ENCODE measurements at regions not wholly inside any gene's neighbourhood (a gene's known extent, or its start where the extent isn't known, plus 50 kb on each side); places are given as distances from the start of the nearest gene placed in this dataset.

GRCh38 chr6:91293395-91293794, 706.5 kb upstream of the MAP3K7 start:
- DNase-seq (ENCODE audit: low spot score), result no peak

- DNase-seq (ENCODE audit: low spot score), result no peak
Observed at GRCh38 chr6:91291071-91291470, 704.2 kb upstream of the MAP3K7 start.

GRCh38 chr6:91288741-91289140, 701.9 kb upstream of the MAP3K7 start:
- no peak for DNase-seq (ENCODE audit: low spot score)

GRCh38 chr6:91281901-91282300, 695.0 kb upstream of the MAP3K7 start:
- DNase-seq (ENCODE audit: low spot score), result no peak

GRCh38 chr6:91280494-91280830, 693.6 kb upstream of the MAP3K7 start:
- DNase-seq (ENCODE audit: low spot score), result no peak

- DNase-seq (ENCODE audit: low spot score), result no peak
Observed at GRCh38 chr6:91279740-91280493, 693.0 kb upstream of the MAP3K7 start.

GRCh38 chr6:91278416-91278815, 691.5 kb upstream of the MAP3K7 start:
- no peak for DNase-seq (ENCODE audit: low spot score)

- DNase-seq (ENCODE audit: low spot score), result no peak
Observed at GRCh38 chr6:91276315-91276714, 689.4 kb upstream of the MAP3K7 start.

GRCh38 chr6:91273729-91274128, 686.9 kb upstream of the MAP3K7 start:
- DNase-seq (ENCODE audit: low spot score), result no peak

- no peak for DNase-seq (ENCODE audit: low spot score)
Observed at GRCh38 chr6:91271807-91272206, 684.9 kb upstream of the MAP3K7 start.

GRCh38 chr6:91268941-91269340, 682.1 kb upstream of the MAP3K7 start:
- no peak for DNase-seq (ENCODE audit: low spot score)

- DNase-seq (ENCODE audit: low spot score), result no peak
Observed at GRCh38 chr6:91267246-91267645, 680.4 kb upstream of the MAP3K7 start.

- DNase-seq (ENCODE audit: low spot score), result no peak
Observed at GRCh38 chr6:91266156-91266555, 679.3 kb upstream of the MAP3K7 start.

GRCh38 chr6:91243436-91243835, 656.6 kb upstream of the MAP3K7 start:
- DNase-seq (ENCODE audit: low spot score), result no peak

- no peak for DNase-seq (ENCODE audit: low spot score)
Observed at GRCh38 chr6:91242614-91242949, 655.7 kb upstream of the MAP3K7 start.

GRCh38 chr6:91241946-91242613, 655.2 kb upstream of the MAP3K7 start:
- DNase-seq (ENCODE audit: low spot score), result no peak

- no peak for DNase-seq (ENCODE audit: low spot score)
Observed at GRCh38 chr6:91240878-91241603, 654.2 kb upstream of the MAP3K7 start.

- DNase-seq (ENCODE audit: low spot score), result no peak
Observed at GRCh38 chr6:91221072-91221720, 634.3 kb upstream of the MAP3K7 start.

- DNase-seq (ENCODE audit: low spot score), result no peak
Observed at GRCh38 chr6:91213229-91213901, 626.5 kb upstream of the MAP3K7 start.

- DNase-seq (ENCODE audit: low spot score), result no peak
Observed at GRCh38 chr6:91198588-91199255, 611.9 kb upstream of the MAP3K7 start.

- DNase-seq (ENCODE audit: low spot score), result no peak
Observed at GRCh38 chr6:91196729-91197128, 609.9 kb upstream of the MAP3K7 start.

- no peak for DNase-seq (ENCODE audit: low spot score)
Observed at GRCh38 chr6:91193446-91193845, 606.6 kb upstream of the MAP3K7 start.

Measured in CD4-positive, alpha-beta T cell treated with Interleukin-6 at 100 ng/mL for 8 hours (primary cell).